ENCODE measurements at regions not wholly inside any gene's neighbourhood (a gene's known extent, or its start where the extent isn't known, plus 50 kb on each side); places are given as distances from the start of the nearest gene placed in this dataset.
A peak's percentile ranks its signal among the peaks of the same experiment; 100 is the strongest.

- no peaks in the 10 kb centered on the region for H3K36me3 ChIP-seq
- no peak for DNase-seq
- intact Hi-C loops (cut with DNase I): no loop called here
These were observed 167.3 kb downstream of the SLIT2 start for GRCh38 chr4:20418861-20419451.

DNA sequence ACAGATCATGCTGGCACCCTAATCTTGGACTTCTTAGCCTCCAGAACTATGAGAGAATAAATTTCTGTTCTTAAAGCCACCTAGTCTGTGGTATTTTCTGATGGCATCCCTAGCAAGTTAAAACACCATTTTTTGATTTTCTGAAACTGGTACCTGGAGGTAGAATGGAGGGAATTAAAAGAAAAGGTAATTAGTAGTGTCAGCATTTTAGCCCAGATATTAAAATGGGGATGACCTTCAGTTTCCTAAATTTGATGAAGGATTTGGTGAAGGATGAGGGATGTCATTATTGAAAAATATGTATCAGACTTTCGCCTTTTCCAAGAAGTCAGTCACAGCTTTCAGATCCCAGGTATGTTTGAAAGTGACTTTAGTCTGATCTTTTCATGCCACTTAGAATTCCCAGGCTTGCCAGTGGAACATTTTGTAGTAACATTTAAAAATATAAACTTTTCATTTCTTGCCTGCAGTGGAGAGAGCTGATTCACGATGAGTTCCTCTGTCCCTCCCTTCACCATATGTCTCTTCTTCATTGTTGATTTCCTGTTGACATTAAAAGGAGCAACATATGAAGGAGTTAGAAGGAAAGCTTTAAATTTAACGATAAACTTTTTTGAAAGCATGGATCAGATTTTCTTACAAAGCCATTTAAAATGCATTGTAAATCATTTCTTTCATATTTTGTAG, 169.4 kb downstream of the SLIT2 start:
- intact Hi-C loops (cut with DNase I): loop anchor here (10.0 kb wide), 1 partner anchor 264 kb away; no protein-coding TSS in a partner anchor
- TF ChIP-seq, protein P1, sequence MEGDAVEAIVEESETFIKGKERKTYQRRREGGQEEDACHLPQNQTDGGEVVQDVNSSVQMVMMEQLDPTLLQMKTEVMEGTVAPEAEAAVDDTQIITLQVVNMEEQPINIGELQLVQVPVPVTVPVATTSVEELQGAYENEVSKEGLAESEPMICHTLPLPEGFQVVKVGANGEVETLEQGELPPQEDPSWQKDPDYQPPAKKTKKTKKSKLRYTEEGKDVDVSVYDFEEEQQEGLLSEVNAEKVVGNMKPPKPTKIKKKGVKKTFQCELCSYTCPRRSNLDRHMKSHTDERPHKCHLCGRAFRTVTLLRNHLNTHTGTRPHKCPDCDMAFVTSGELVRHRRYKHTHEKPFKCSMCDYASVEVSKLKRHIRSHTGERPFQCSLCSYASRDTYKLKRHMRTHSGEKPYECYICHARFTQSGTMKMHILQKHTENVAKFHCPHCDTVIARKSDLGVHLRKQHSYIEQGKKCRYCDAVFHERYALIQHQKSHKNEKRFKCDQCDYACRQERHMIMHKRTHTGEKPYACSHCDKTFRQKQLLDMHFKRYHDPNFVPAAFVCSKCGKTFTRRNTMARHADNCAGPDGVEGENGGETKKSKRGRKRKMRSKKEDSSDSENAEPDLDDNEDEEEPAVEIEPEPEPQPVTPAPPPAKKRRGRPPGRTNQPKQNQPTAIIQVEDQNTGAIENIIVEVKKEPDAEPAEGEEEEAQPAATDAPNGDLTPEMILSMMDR (IDR thresholded peaks at IDR 0.05): no peak
- Histone ChIP-seq H3K27me3 (no peaks in the 10 kb centered on the region), H3K9me3 (no peaks in the 10 kb centered on the region), H3K4me1 (peaks cover 7% of the 10 kb centered on the region), H3K27ac (no peak overlapping the region), H3K36me3 (no peaks in the 10 kb centered on the region), H3K4me3 (no peak overlapping the region)
- ATAC-seq (no peak), DNase-seq (no peak)

More at GRCh38 chr4:20418861-20419451, 167.3 kb downstream of the SLIT2 start:
- TF ChIP-seq, protein P1 (IDR thresholded peaks at IDR 0.05): peak; percentile 58
- H3K27ac ChIP-seq: no peak overlapping the region
- no peaks in the 10 kb centered on the region for H3K9me3 ChIP-seq
- ATAC-seq: peak; percentile 92
- H3K4me3 ChIP-seq: peak overlapping the region; percentile 34
- H3K4me1 ChIP-seq: peaks cover 7% of the 10 kb centered on the region
- H3K27me3 ChIP-seq: no peaks in the 10 kb centered on the region

GRCh38 chr4:20421603-20421985, 169.9 kb downstream of the SLIT2 start:
- H3K4me1 ChIP-seq: peaks cover 7% of the 10 kb centered on the region
- no peak overlapping the region for H3K4me3 ChIP-seq
- H3K36me3 ChIP-seq: no peaks in the 10 kb centered on the region
- intact Hi-C loops (cut with DNase I): loop anchor here (10.0 kb wide), 1 partner anchor 263 kb away; no protein-coding TSS in a partner anchor
- TF ChIP-seq, protein P1 (IDR thresholded peaks at IDR 0.05): no peak
- H3K27ac ChIP-seq: no peak overlapping the region
- no peaks in the 10 kb centered on the region for H3K27me3 ChIP-seq
- ATAC-seq (no peak), DNase-seq (no peak)
- H3K9me3 ChIP-seq: no peaks in the 10 kb centered on the region

DNA sequence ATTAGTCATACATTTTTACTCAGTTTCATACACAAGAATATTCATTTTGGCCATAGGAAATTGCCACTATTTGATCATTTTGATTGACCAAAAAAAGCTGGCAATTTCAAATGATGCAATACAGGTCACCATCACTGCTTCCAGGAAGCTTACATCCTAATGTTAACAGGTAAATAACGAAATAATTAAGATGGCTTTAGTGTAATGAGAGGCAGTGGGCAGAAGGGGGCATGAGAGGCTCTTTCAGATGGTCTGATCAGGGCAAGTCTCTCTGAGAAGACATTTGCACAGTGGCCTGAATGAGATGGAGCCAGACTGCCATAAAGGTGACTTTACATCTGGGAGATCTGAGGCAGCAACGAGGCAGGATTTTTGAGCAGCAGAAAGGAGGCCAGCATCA, 170.7 kb downstream of the SLIT2 start:
- no peaks in the 10 kb centered on the region for H3K9me3 ChIP-seq
- TF ChIP-seq, protein P1 (IDR thresholded peaks at IDR 0.05): peak; percentile 56
- no peaks in the 10 kb centered on the region for H3K27me3 ChIP-seq
- H3K4me3 ChIP-seq: no peak overlapping the region
- intact Hi-C loops (cut with DNase I): loop anchor here (10.0 kb wide), 1 partner anchor 262 kb away; no protein-coding TSS in a partner anchor
- no peak for DNase-seq
- peaks cover 7% of the 10 kb centered on the region for H3K4me1 ChIP-seq
- ATAC-seq: peak; percentile 90
- no peak overlapping the region for H3K27ac ChIP-seq
- no peaks in the 10 kb centered on the region for H3K36me3 ChIP-seq

DNA sequence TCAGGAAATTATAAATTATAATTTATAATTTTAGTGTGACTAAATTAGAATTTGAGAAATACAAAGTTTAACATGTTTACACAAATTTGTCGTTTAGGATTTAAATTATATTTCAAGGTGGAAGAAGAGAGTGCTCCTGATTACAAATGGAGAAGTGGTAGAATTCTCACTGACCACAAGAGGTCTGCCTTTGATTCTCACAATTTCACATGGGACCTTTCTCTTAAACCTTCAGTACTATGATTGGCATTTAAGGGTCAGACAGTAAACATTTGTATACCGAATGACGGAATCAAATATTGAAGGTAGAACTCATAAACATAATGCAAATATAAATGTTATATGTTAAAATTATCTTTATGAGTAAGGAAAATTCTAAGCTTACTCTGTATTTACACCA, 171.7 kb downstream of the SLIT2 start:
- intact Hi-C loops (cut with DNase I): loop anchor here (10.0 kb wide), 1 partner anchor 261 kb away; no protein-coding TSS in a partner anchor
- TF ChIP-seq, protein P1 (IDR thresholded peaks at IDR 0.05): no peak
- no peak for ATAC-seq

More for the DNA sequence above, 171.7 kb downstream of the SLIT2 start:
- Histone ChIP-seq H3K36me3 (no peaks in the 10 kb centered on the region), H3K27me3 (no peaks in the 10 kb centered on the region), H3K4me1 (peaks cover 4% of the 10 kb centered on the region), H3K4me3 (no peak overlapping the region), H3K9me3 (no peaks in the 10 kb centered on the region), H3K27ac (no peak overlapping the region)
- DNase-seq: no peak
